GM12875 (cell line): ENCODE measurements at regions not wholly inside any gene's neighbourhood (a gene's known extent, or its start where the extent isn't known, plus 50 kb on each side); places are given as distances from the start of the nearest gene placed in this dataset.

Experiments
- H3K4me3 ChIP-seq: one replicate; pipeline ENCODE4 v1.5.1; 2011; ENCODE audit warnings: low read depth, low read length, control low read depth
- CTCF ChIP-seq: IDR thresholded peaks from 2 replicates; pipeline ENCODE4 v1.5.1; 2011; ENCODE audit warnings: low read depth, mild to moderate bottlenecking, control low read depth, inconsistent platforms, low read length, moderate library complexity, borderline replicate concordance; ENCODE audit not compliant: insufficient read depth

GRCh38 chr5:86909418-86910295 lies 291.9 kb downstream of the COX7C start:
- no peak for TF ChIP-seq CTCF
- H3K4me3 ChIP-seq = no peak overlapping the region

- no peak for TF ChIP-seq CTCF
- no peak overlapping the region for H3K4me3 ChIP-seq
These were observed 299.4 kb downstream of the COX7C start for GRCh38 chr5:86917117-86917579.

- TF ChIP-seq CTCF = no peak
- no peak overlapping the region for H3K4me3 ChIP-seq
These were observed 300.5 kb downstream of the COX7C start for GRCh38 chr5:86918246-86918645.

- H3K4me3 ChIP-seq = no peak overlapping the region
- no peak for TF ChIP-seq CTCF
These were observed 308.3 kb downstream of the COX7C start for GRCh38 chr5:86926033-86926432.

- H3K4me3 ChIP-seq = no peak overlapping the region
- TF ChIP-seq CTCF = no peak
These were observed 311.5 kb downstream of the COX7C start for GRCh38 chr5:86929123-86929766.

- no peak overlapping the region for H3K4me3 ChIP-seq
- no peak for TF ChIP-seq CTCF
These were observed 315.9 kb upstream of the RASA1 start for GRCh38 chr5:86951761-86952160.
